Liver (tissue), 3 donors: ENCODE measurements at regions not wholly inside any gene's neighbourhood (a gene's known extent, or its start where the extent isn't known, plus 50 kb on each side); places are given as distances from the start of the nearest gene placed in this dataset.

Source experiments
- FOXA1 ChIP-seq: IDR thresholded peaks from 2 replicates; pipeline ENCODE4 v1.6.1; 2016; ENCODE audit warnings: antibody characterized with exemption
- RAD21 ChIP-seq, 2 donors: IDR thresholded peaks; 2 replicates each; pipeline ENCODE4 v1.6.1; 2016; ENCODE audit warnings: antibody characterized with exemption in 2 of 2, mild to moderate bottlenecking in 2 of 2
- YY1 ChIP-seq: IDR thresholded peaks from 2 replicates; pipeline ENCODE4 v1.6.1; 2016; ENCODE audit warnings: antibody characterized with exemption, mild to moderate bottlenecking
- TF ChIP-seq, protein P1 (sequence below): fragments of 150-350 bp; IDR thresholded peaks from 2 replicates; pipeline ENCODE4 v1.5.1; 2017; ENCODE audit warnings: improper control_type of control experiment, low read depth, low read length; ENCODE audit not compliant: missing input control
- TF ChIP-seq, protein P2 (sequence below): IDR thresholded peaks from 2 replicates; pipeline ENCODE4 v1.6.1; 2016; ENCODE audit warnings: antibody characterized with exemption, mild to moderate bottlenecking
- TF ChIP-seq, protein P3 (sequence below): IDR thresholded peaks from 2 replicates; pipeline ENCODE4 v1.6.1; 2016; ENCODE audit warnings: antibody characterized with exemption
- donor health status: healthy.
- donor health status: healthy.

DNA sequence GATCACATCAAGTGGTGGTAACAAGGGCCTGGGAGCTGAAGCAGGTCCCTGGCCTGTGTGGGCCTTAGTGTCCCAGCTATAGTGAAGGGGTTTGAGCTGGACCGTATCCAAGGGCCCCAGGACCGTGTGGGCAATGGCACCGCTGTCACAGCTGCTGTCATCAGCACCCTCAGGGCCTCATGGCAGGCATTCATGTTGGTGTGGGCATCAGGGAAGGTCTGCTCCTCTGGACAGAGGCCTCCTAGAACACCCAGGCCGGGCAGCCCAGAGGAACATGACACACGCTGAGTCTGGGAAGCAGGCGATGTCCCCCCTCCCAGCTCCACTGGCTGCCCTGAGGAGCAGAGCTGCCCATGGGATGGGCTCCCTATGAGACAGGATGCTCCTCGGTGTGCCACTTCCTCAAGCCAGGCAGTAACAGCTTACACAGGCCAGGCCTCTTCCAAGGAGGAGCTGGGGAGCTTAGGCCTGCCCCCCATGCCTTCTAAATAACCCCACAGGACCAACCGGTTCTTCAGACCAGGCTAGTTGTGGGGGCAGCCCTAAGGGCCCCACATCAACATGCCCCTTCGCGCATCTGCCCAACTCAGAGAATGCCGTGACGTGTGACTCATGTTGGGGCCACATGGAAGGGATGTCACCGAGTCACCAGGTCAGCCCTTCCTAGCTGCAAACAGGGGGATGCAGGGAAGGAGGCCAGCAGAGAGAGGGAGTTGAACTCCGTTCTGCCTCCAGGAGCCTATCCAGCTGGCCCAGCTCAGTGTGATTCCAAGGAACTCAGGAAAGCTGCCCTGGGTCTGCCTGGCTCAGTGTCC lies 80.4 kb downstream of the PITPNM2 start:
- TF ChIP-seq, protein P1, sequence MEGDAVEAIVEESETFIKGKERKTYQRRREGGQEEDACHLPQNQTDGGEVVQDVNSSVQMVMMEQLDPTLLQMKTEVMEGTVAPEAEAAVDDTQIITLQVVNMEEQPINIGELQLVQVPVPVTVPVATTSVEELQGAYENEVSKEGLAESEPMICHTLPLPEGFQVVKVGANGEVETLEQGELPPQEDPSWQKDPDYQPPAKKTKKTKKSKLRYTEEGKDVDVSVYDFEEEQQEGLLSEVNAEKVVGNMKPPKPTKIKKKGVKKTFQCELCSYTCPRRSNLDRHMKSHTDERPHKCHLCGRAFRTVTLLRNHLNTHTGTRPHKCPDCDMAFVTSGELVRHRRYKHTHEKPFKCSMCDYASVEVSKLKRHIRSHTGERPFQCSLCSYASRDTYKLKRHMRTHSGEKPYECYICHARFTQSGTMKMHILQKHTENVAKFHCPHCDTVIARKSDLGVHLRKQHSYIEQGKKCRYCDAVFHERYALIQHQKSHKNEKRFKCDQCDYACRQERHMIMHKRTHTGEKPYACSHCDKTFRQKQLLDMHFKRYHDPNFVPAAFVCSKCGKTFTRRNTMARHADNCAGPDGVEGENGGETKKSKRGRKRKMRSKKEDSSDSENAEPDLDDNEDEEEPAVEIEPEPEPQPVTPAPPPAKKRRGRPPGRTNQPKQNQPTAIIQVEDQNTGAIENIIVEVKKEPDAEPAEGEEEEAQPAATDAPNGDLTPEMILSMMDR: no peak
- TF ChIP-seq RAD21 (IDR thresholded peaks at IDR 0.05) (no peak), FOXA1 (no peak), YY1 (no peak)
- TF ChIP-seq, protein P2, sequence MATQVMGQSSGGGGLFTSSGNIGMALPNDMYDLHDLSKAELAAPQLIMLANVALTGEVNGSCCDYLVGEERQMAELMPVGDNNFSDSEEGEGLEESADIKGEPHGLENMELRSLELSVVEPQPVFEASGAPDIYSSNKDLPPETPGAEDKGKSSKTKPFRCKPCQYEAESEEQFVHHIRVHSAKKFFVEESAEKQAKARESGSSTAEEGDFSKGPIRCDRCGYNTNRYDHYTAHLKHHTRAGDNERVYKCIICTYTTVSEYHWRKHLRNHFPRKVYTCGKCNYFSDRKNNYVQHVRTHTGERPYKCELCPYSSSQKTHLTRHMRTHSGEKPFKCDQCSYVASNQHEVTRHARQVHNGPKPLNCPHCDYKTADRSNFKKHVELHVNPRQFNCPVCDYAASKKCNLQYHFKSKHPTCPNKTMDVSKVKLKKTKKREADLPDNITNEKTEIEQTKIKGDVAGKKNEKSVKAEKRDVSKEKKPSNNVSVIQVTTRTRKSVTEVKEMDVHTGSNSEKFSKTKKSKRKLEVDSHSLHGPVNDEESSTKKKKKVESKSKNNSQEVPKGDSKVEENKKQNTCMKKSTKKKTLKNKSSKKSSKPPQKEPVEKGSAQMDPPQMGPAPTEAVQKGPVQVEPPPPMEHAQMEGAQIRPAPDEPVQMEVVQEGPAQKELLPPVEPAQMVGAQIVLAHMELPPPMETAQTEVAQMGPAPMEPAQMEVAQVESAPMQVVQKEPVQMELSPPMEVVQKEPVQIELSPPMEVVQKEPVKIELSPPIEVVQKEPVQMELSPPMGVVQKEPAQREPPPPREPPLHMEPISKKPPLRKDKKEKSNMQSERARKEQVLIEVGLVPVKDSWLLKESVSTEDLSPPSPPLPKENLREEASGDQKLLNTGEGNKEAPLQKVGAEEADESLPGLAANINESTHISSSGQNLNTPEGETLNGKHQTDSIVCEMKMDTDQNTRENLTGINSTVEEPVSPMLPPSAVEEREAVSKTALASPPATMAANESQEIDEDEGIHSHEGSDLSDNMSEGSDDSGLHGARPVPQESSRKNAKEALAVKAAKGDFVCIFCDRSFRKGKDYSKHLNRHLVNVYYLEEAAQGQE: no peak
- TF ChIP-seq, protein P3, sequence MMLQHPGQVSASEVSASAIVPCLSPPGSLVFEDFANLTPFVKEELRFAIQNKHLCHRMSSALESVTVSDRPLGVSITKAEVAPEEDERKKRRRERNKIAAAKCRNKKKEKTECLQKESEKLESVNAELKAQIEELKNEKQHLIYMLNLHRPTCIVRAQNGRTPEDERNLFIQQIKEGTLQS: no peak
